Skeletal muscle tissue (tissue), 3 donors: ENCODE measurements at regions not wholly inside any gene's neighbourhood (a gene's known extent, or its start where the extent isn't known, plus 50 kb on each side); places are given as distances from the start of the nearest gene placed in this dataset.

Experiments used
- H3K27ac ChIP-seq: one replicate; pipeline ENCODE4 v1.7.0; 2013; ENCODE audit warnings: mild to moderate bottlenecking, low read depth, low read length, inconsistent platforms
- H3K27me3 ChIP-seq, 3 donors: one replicate each; pipeline ENCODE4 v1.7.0; 2013; ENCODE audit warnings: low read length in 3 of 3; ENCODE audit not compliant: control insufficient read depth in 3 of 3, insufficient read depth in 3 of 3
- H3K36me3 ChIP-seq, 3 donors: one replicate each; pipeline ENCODE4 v1.7.0; 2013; ENCODE audit warnings: low read length in 3 of 3; ENCODE audit not compliant: control insufficient read depth in 3 of 3, insufficient read depth in 3 of 3
- H3K4me1 ChIP-seq, 3 donors: one replicate each; pipeline ENCODE4 v1.7.0; 2013; ENCODE audit warnings: low read length in 3 of 3, mild to moderate bottlenecking in 3 of 3; ENCODE audit not compliant: control insufficient read depth in 3 of 3, insufficient read depth in 3 of 3
- H3K4me3 ChIP-seq, 3 donors: one replicate each; pipeline ENCODE4 v1.7.0; 2013; ENCODE audit warnings: low read length in 3 of 3
- H3K9ac ChIP-seq, 3 donors: one replicate each; pipeline ENCODE4 v1.7.0; 2013; ENCODE audit warnings: low read length in 3 of 3, mild to moderate bottlenecking in 3 of 3, moderate library complexity in 2 of 3, low read depth in 1 of 3
- H3K9me3 ChIP-seq, 3 donors: one replicate each; pipeline ENCODE4 v1.7.0; 2013; ENCODE audit warnings: low read length in 3 of 3; ENCODE audit not compliant: control insufficient read depth in 3 of 3
- donor health status: Osteomylitis.

DNA sequence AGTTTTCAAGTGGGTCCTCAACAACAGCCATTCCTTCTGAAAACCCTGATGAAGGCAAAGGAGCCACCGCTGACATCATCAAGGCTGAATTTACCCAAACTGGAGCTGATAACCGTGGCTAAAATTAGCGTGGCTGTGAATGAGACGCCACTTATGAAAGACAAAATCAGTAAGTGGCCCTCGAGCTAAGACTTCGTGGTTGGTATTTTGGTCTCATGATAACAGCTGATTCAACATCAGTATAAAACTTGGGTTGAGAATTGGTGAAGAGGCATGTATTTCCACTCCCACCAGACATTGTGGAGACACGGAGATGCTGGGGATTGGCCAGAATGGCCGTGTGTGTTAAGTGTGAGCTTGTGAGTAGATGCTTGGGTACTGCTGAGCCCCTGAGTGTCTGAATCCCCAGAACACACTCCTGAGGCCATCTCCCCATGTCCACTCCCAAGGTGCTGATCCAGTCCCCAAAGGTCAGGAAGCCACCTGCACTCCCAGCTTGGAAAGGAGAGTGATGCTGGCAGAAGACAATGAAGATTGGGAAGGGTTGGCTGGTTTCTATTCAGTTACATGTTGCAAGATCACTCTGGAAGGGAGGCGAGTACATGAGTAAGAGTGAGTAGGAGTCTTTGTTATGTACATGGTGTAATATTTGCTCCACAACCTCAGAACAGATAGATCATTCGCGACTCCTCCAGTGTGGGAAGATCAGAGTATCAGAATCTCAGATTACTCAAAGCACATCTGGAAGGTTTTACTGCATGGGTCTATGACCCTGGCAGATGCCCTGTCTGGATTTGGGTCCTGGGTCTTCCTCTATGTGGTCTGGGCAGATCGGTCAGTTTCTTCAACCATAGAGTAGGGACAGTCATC lies 207.7 kb downstream of the HS3ST3A1 start:
- no peaks in the 10 kb centered on the region for H3K27me3 ChIP-seq
- no peaks in the 10 kb centered on the region for H3K36me3 ChIP-seq
- H3K27ac ChIP-seq, result no peak overlapping the region
- no peak overlapping the region for H3K9ac ChIP-seq
- no peak overlapping the region for H3K4me3 ChIP-seq
- H3K4me1 ChIP-seq, result no peaks in the 10 kb centered on the region
- peaks cover 0 to 2% (median 0%) of the 10 kb centered on the region in 3 donors for H3K9me3 ChIP-seq

DNA sequence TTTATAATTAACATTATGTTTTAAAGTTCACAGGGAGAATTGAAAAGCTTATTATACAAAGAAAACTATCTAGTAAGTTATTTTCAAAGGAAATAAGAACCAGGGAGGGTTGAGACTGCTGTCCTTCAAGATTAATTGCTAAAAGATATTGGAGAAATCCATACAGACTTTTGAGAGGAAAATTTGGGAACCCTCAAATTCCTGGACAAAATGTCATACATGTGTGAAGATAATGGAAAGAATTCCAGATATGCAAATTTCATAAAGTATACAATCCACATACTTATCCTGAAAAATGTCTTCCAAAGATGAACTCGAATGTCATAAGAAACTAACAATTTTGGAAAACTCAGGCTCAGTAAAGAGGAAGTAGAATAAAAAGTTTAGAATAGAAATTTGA lies 213.8 kb downstream of the HS3ST3A1 start:
- no peak overlapping the region for H3K4me3 ChIP-seq
- no peaks in the 10 kb centered on the region for H3K4me1 ChIP-seq
- no peak overlapping the region for H3K27ac ChIP-seq
- H3K9ac ChIP-seq, result no peak overlapping the region
- H3K27me3 ChIP-seq, result no peaks in the 10 kb centered on the region
- no peaks in the 10 kb centered on the region for H3K9me3 ChIP-seq
- H3K36me3 ChIP-seq, result no peaks in the 10 kb centered on the region

DNA sequence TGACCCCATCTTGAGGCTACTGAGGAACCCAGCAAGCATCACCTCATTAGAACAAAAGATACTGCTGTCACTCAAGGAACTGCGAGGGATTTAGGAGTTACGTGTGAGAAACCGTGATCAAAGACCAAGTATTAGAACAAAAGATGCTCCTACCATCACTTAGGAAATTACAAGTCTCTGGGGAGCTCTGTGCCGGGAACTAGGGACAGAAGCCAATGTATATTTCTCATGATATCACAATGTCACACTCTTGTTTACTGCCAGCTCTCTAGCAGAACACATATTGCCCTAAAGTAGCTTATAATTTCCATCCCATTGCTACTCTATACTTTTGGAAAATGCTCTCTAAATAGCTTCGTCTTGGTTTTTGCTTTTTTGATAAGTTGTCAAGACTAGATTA lies 214.5 kb downstream of the HS3ST3A1 start:
- Histone ChIP-seq H3K36me3 (no peaks in the 10 kb centered on the region), H3K4me1 (no peaks in the 10 kb centered on the region), H3K27me3 (no peaks in the 10 kb centered on the region), H3K27ac (no peak overlapping the region), H3K9ac (no peak overlapping the region), H3K4me3 (no peak overlapping the region), H3K9me3 (no peaks in the 10 kb centered on the region)

DNA sequence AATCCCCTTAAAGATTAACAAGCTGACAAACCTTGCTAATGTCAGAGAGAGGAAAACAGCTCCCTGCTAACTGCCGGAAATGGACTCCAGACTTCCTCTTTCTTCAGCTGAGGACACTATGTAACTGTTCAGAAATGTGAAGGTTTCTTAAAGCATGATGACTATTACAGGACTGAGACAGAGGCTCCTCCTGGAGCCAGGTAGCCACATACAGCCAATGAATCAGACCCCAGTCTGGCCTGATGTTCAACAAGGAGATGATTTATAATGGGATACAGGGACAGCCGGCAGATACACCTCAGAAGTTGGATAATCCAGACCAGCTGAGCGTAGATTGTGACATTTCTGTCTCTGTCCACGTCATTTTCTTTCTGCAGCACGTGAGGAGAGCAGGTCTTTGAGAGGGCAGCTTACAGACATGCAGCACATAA lies 216.2 kb downstream of the HS3ST3A1 start:
- no peaks in the 10 kb centered on the region for H3K27me3 ChIP-seq
- H3K4me3 ChIP-seq, result no peak overlapping the region
- H3K36me3 ChIP-seq, result no peaks in the 10 kb centered on the region
- H3K27ac ChIP-seq, result no peak overlapping the region
- no peaks in the 10 kb centered on the region for H3K9me3 ChIP-seq
- no peaks in the 10 kb centered on the region for H3K4me1 ChIP-seq
- H3K9ac ChIP-seq, result no peak overlapping the region

DNA sequence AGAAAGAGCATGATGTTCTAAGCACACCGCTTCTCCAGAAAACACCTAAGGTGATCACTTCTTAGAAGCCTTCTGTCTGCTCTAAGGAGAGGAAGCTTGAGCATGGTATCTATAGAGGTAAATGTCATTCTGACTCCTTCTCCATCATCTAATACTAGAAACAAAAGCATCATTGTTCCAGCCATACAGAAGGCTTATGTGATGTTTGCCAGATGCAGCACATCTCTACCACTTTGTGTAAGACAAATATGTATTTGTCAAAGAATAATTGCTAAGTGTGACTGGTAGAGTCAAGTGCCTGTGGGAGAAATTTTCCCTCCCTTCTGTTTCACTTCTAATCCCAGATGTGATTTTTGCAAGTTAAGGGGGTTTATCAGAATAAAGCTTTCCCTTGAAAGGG lies 217.1 kb downstream of the HS3ST3A1 start:
- no peaks in the 10 kb centered on the region for H3K4me1 ChIP-seq
- H3K27me3 ChIP-seq, result no peaks in the 10 kb centered on the region
- H3K9me3 ChIP-seq, result no peaks in the 10 kb centered on the region
- no peak overlapping the region for H3K9ac ChIP-seq
- no peaks in the 10 kb centered on the region for H3K36me3 ChIP-seq
- no peak overlapping the region for H3K27ac ChIP-seq
- H3K4me3 ChIP-seq, result no peak overlapping the region

DNA sequence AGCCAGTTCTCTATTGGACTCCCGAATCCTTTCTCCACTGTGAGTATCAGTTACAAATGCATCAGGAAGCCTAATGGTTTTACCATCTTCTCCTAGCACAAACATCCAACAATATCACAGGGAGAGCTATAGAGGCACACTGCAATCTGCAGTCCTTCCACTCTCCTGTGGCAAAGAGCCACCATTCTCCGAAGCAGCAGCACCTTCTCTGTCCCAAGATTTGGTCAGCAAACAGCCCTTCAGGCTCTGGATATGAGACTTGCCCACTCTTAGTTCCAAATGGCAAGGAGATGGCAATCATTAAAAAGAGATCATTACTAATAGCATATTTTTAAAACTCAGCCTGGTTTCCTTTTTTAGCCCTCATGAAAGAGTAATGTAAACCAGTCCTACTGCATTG lies 223.4 kb downstream of the HS3ST3A1 start:
- Histone ChIP-seq H3K27me3 (no peaks in the 10 kb centered on the region), H3K9ac (no peak overlapping the region), H3K36me3 (no peaks in the 10 kb centered on the region), H3K4me1 (no peaks in the 10 kb centered on the region), H3K4me3 (no peak overlapping the region), H3K27ac (no peak overlapping the region), H3K9me3 (no peaks in the 10 kb centered on the region)

DNA sequence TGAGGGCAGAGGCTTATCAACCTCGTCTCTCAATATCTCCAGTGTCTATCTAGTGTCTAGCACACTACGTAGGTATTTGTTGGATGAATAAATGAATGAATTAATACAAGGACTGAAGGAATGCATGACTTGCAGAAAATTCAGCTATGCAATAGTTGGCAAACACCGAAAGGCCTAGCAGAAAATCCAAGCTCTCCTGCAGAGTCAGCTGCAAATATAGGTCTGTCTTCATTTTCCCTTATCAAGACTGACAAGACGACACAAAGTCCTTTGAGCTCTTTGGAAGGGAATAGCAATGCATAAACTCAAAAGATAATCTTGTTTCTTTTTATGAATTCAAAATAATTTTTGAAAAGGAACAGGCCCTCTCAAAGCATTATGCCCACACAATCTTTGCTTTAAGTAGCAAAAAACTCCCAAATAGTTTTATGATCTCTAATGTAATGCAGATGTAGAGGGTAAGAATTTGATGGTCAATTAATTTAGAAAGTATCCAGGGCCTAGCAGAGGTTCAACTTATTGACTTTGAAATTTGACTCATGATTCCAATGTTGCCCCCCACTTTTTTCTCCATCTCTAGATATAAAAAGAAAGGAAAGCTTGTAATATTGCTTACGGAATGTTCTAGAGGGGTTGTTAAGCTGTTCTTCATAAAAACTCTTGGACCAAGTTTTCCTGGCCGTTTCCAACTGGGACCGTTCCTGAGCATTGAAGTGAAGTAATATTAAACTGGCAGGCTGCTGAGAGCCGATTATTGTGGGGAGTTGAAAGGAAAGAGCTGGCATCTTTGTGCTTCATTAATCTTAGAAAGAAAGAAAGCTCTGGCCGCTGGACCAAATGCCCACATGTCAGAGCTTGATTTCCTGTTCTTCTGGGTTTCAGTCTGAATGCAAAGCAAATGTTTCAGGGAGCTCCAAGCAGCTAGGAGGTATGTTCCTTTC lies 227.3 kb downstream of the HS3ST3A1 start:
- H3K27ac ChIP-seq, result no peak overlapping the region
- H3K36me3 ChIP-seq, result no peaks in the 10 kb centered on the region
- no peak overlapping the region for H3K4me3 ChIP-seq
- H3K4me1 ChIP-seq, result no peaks in the 10 kb centered on the region
- H3K9me3 ChIP-seq, result no peaks in the 10 kb centered on the region
- H3K9ac ChIP-seq, result no peak overlapping the region
- no peaks in the 10 kb centered on the region for H3K27me3 ChIP-seq

DNA sequence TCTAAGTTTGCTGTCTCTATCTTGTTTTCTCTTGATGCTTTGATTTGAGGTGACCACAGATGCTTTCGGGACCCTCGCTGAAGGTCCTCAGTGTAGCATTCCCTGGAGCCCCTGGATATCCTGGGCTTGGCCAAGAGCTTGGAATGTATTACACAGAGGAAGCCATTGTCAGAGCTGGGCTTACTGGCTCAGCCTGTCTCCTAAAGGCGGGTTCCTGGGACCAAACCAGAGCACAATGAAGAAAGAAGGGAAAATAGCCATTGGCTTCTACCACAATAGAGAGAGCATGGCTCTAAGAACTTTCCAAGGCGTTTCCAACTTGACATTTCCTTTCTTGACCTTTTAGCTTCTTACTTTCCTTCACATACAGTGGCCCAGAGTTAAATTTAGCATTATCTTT lies 229.3 kb downstream of the HS3ST3A1 start:
- H3K4me3 ChIP-seq, result no peak overlapping the region
- H3K27me3 ChIP-seq, result no peaks in the 10 kb centered on the region
- H3K27ac ChIP-seq, result no peak overlapping the region
- no peaks in the 10 kb centered on the region for H3K9me3 ChIP-seq
- no peaks in the 10 kb centered on the region for H3K36me3 ChIP-seq
- H3K4me1 ChIP-seq, result no peaks in the 10 kb centered on the region
- no peak overlapping the region for H3K9ac ChIP-seq

DNA sequence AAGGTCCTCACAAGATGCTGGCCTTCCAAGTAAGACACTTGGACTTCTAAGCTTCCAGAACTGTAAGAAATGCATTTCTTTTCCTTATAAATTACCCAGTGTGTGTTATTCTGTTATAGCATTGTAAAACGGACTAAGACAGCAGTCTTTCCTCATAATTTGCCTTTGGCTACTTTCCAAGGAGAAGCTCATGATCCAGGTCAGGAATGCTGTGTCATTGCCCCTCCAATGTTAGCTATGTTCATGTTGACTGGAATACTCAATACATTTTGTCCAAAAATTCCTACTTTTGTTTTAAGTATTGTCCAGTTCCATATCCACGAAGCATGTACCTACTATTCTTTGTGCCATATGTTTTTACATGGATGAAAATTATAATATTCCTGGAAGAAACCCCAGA lies 234.6 kb downstream of the HS3ST3A1 start:
- H3K27ac ChIP-seq, result no peak overlapping the region
- no peak overlapping the region for H3K9ac ChIP-seq
- H3K27me3 ChIP-seq, result no peaks in the 10 kb centered on the region
- no peaks in the 10 kb centered on the region for H3K36me3 ChIP-seq
- H3K9me3 ChIP-seq, result no peaks in the 10 kb centered on the region
- H3K4me1 ChIP-seq, result no peaks in the 10 kb centered on the region
- no peak overlapping the region for H3K4me3 ChIP-seq

DNA sequence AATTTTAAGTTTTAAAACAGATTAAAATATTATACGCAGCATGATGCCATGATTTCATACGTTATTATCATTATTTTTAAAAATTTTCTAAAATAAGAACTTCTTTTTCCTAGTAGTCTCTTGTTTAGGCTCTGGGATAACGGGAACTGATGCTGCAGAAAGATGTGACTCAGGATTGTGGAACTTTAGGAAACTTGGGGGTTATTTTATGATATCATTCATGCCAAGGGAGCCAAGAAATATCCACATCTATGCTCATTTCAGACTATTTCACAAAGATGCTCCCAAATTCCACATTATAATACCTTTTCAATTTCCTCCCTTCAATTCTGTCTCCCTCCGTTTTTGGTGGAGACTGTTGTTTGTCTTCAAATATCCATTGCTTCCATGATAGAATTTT lies 236.4 kb downstream of the HS3ST3A1 start:
- H3K27me3 ChIP-seq, result no peaks in the 10 kb centered on the region

More for the DNA sequence above, 236.4 kb downstream of the HS3ST3A1 start:
- Histone ChIP-seq H3K4me1 (no peaks in the 10 kb centered on the region), H3K36me3 (no peaks in the 10 kb centered on the region), H3K4me3 (no peak overlapping the region), H3K9me3 (no peaks in the 10 kb centered on the region), H3K9ac (no peak overlapping the region), H3K27ac (no peak overlapping the region)
